K562 (cell line): ENCODE measurements at regions not wholly inside any gene's neighbourhood (a gene's known extent, or its start where the extent isn't known, plus 50 kb on each side); places are given as distances from the start of the nearest gene placed in this dataset.
A peak's percentile ranks its signal among the peaks of the same experiment; 100 is the strongest.

Source experiments
- ARNT ChIP-seq, 2 experiments: fragments of 450-650 bp; IDR thresholded peaks; 2 replicates each; pipeline ENCODE4 v1.6.1; 2016; ENCODE audit warnings: mild to moderate bottlenecking in 1 of 2
- ASH1L ChIP-seq: fragments of 450-650 bp; IDR thresholded peaks from 2 replicates; pipeline ENCODE4 v1.6.1; 2018; ENCODE audit warnings: borderline replicate concordance, mild to moderate bottlenecking, low read depth; ENCODE audit not compliant: partially characterized antibody
- BHLHE40 ChIP-seq: IDR thresholded peaks from 2 replicates; pipeline ENCODE4 v1.6.1; 2011; ENCODE audit warnings: low read length, improper control_type of control experiment
- C11orf30 ChIP-seq: fragments of 450-650 bp; IDR thresholded peaks from 2 replicates; pipeline ENCODE4 v1.6.1; 2016; ENCODE audit warnings: low read depth, mild to moderate bottlenecking
- CEBPB ChIP-seq: fragments of 450-650 bp; IDR thresholded peaks from 2 replicates; pipeline ENCODE4 v1.6.1; 2016; ENCODE audit warnings: missing genetic modification characterization, missing compliant biosample characterization
- CEBPG ChIP-seq, 3 experiments: fragments of 200-800 bp in 1 of 3; sonication (Bioruptor generic) in 1 of 3; sonication (generic) in 1 of 3; formaldehyde crosslinking in 1 of 3; IDR thresholded peaks in 2 of 3; conservative IDR thresholded peaks in 1 of 3; 2 replicates each; pipeline versions ENCODE4 v1.6.1 to v1.8.0; 2016 to 2022; ENCODE audit warnings: missing compliant biosample characterization in 2 of 3, missing genetic modification characterization in 2 of 3, mild to moderate bottlenecking in 1 of 3, missing genetic modification reagents in 1 of 3
- CREB1 ChIP-seq, 2 experiments: sonication (generic) in 1 of 2; formaldehyde crosslinking in 1 of 2; IDR thresholded peaks; 2 replicates each; pipeline versions ENCODE4 v1.6.1 to v1.8.0; 2012 to 2022; ENCODE audit warnings: inconsistent platforms in 1 of 2, mild to moderate bottlenecking in 1 of 2, missing genetic modification reagents in 1 of 2, moderate library complexity in 1 of 2
- FOXM1 ChIP-seq, 2 experiments: fragments of 450-650 bp in 1 of 2; sonication (generic) in 1 of 2; formaldehyde crosslinking in 1 of 2; IDR thresholded peaks; 2 replicates each; pipeline versions ENCODE4 v1.6.1 to v1.9.0; 2017 to 2022; ENCODE audit warnings: low read depth in 2 of 2, mild to moderate bottlenecking in 2 of 2, missing genetic modification reagents in 1 of 2, moderate library complexity in 1 of 2
- HDAC8 ChIP-seq: fragments of 450-650 bp; IDR thresholded peaks from 2 replicates; pipeline ENCODE4 v1.6.1; 2016; ENCODE audit warnings: mild to moderate bottlenecking, missing genetic modification characterization, moderate library complexity, missing compliant biosample characterization
- HEY1 ChIP-seq: fragments of 250-450 bp; sonication (Bioruptor Pico); IDR thresholded peaks from 2 replicates; pipeline ENCODE4 v1.5.0; 2020; ENCODE audit warnings: mild to moderate bottlenecking, moderate library complexity, borderline replicate concordance
- NEUROD1 ChIP-seq: fragments of 150-350 bp; IDR thresholded peaks from 2 replicates; pipeline ENCODE4 v1.6.1; 2014; ENCODE audit warnings: borderline replicate concordance, low read length, low read depth; ENCODE audit not compliant: partially characterized antibody
- PHF21A ChIP-seq: fragments of 450-650 bp; IDR thresholded peaks from 2 replicates; pipeline ENCODE4 v1.6.1; 2017; ENCODE audit warnings: low read depth, borderline replicate concordance
- RAD51 ChIP-seq: fragments of 450-650 bp; IDR thresholded peaks from 2 replicates; pipeline ENCODE4 v1.7.1; 2016; ENCODE audit warnings: low read depth, mild to moderate bottlenecking, borderline replicate concordance
- RHOXF2B ChIP-seq: fragments of 250-450 bp; sonication (Bioruptor Pico); conservative IDR thresholded peaks from 2 replicates; pipeline ENCODE4 v1.5.1; 2021
- TARDBP ChIP-seq: fragments of 450-650 bp; IDR thresholded peaks from 2 replicates; pipeline ENCODE4 v1.6.1; 2016
- TCF7L2 ChIP-seq: fragments of 150-350 bp; IDR thresholded peaks from 2 replicates; pipeline ENCODE4 v1.6.1; 2016; ENCODE audit warnings: low read depth, mild to moderate bottlenecking, low read length, moderate library complexity
- TRIM28 ChIP-seq: fragments of 450-650 bp; IDR thresholded peaks from 2 replicates; pipeline ENCODE4 v1.6.1; 2017
- ZNF232 ChIP-seq: sonication (generic); formaldehyde crosslinking; IDR thresholded peaks from 2 replicates; pipeline ENCODE4 v1.8.0; 2022; ENCODE audit warnings: mild to moderate bottlenecking, missing genetic modification reagents
- ZNF507 ChIP-seq: conservative IDR thresholded peaks from 2 replicates; pipeline ENCODE4 v1.6.1; 2017; ENCODE audit warnings: missing genetic modification characterization, missing compliant biosample characterization
- TF ChIP-seq, protein P1 (sequence below): fragments of 450-650 bp; IDR thresholded peaks from 2 replicates; pipeline ENCODE4 v1.6.1; 2016; ENCODE audit warnings: borderline replicate concordance

DNA sequence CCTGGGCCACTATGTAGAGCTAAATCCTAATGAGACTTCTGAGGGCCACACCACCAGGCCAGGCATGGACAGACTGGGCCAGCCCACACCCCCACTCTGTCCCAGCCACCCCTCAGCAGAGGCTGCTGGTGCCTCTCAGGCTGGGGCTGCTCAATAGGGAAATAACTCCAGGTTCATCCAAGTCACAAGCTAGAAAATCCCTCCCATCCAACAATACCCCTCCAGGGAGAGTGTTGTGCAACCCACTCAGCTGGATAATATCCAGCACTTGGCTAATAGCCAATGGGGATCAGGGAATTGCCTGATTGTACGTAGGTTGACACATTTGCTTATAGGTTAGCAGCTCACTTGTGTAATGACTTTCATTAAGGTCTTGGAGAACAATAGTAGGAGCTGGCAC lies 64.1 kb upstream of the WNT11 start (continued):
- TF ChIP-seq TCF7L2 (no peak), ARNT (IDR thresholded peaks at IDR 0.05) (no peak), BHLHE40 (no peak), ASH1L (no peak), PHF21A (no peak), ZNF507 (no peak), NEUROD1 (no peak), HEY1 (CRISPR knock-in tag) (no peak), RAD51 (no peak), C11orf30 (no peak), CREB1 (IDR thresholded peaks at IDR 0.05) (no peak), CREB1 (CRISPR knock-in tag; IDR thresholded peaks at IDR 0.05) (no peak), ZNF232 (no peak), HDAC8 (no peak), CEBPB (tag) (0 out of 2 replicates have a peak, but pooled peaks have one; percentile 30), TRIM28 (no peak), TARDBP (no peak), FOXM1 (IDR thresholded peaks at IDR 0.05; ENCODE audit: low read depth) (no peak), FOXM1 (CRISPR knock-in tag; IDR thresholded peaks at IDR 0.05; ENCODE audit: low read depth) (no peak), RHOXF2B (CRISPR knock-in tag) (no peak), CEBPG (CRISPR knock-in tag; IDR thresholded peaks at IDR 0.05) (no peak), CEBPG (tag; conservative IDR thresholded peaks at IDR 0.05 in 1 of 2, IDR thresholded peaks at IDR 0.05 in 1 of 2) (0 out of 4 replicates have a peak, but pooled peaks of 1 of the 2 experiments have one; percentile 15)
- TF ChIP-seq, protein P1, sequence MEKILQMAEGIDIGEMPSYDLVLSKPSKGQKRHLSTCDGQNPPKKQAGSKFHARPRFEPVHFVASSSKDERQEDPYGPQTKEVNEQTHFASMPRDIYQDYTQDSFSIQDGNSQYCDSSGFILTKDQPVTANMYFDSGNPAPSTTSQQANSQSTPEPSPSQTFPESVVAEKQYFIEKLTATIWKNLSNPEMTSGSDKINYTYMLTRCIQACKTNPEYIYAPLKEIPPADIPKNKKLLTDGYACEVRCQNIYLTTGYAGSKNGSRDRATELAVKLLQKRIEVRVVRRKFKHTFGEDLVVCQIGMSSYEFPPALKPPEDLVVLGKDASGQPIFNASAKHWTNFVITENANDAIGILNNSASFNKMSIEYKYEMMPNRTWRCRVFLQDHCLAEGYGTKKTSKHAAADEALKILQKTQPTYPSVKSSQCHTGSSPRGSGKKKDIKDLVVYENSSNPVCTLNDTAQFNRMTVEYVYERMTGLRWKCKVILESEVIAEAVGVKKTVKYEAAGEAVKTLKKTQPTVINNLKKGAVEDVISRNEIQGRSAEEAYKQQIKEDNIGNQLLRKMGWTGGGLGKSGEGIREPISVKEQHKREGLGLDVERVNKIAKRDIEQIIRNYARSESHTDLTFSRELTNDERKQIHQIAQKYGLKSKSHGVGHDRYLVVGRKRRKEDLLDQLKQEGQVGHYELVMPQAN: no peak
